NCI-H1105 treated with DMSO at 0.1 percent for 48 hours (cell line): ENCODE measurements at regions not wholly inside any gene's neighbourhood (a gene's known extent, or its start where the extent isn't known, plus 50 kb on each side); places are given as distances from the start of the nearest gene placed in this dataset.
"Not testable (repeated sequence)": the region's sequence is repeated elsewhere in the genome, so short reads cannot be mapped to it uniquely, and the experiment has no call there.

Source experiments
- DNase-seq: peaks from one replicate; lab custom pipeline; 2025; lab: John Stamatoyannopoulos, UW

GRCh38 chr10:43930777-43931176, 282.1 kb upstream of the ZNF32 start:
- DNase-seq: no peak

GRCh38 chr10:43930243-43930642, 281.6 kb upstream of the ZNF32 start:
- DNase-seq: no peak

GRCh38 chr10:43929122-43929521, 280.4 kb upstream of the ZNF32 start:
- no peak for DNase-seq

- no peak for DNase-seq
Observed at GRCh38 chr10:43928425-43928968, 279.8 kb upstream of the ZNF32 start.

- no peak for DNase-seq
Observed at GRCh38 chr10:43926875-43927406, 278.3 kb upstream of the ZNF32 start.

GRCh38 chr10:43926371-43926770, 277.7 kb upstream of the ZNF32 start:
- no peak for DNase-seq

GRCh38 chr10:43925793-43926192, 277.1 kb upstream of the ZNF32 start:
- no peak for DNase-seq

GRCh38 chr10:43923328-43923727, 274.6 kb upstream of the ZNF32 start:
- DNase-seq: no peak

GRCh38 chr10:43922335-43923280, 273.9 kb upstream of the ZNF32 start:
- no peak for DNase-seq

GRCh38 chr10:43921881-43922280, 273.2 kb upstream of the ZNF32 start:
- no peak for DNase-seq

- no peak for DNase-seq
Observed at GRCh38 chr10:43921478-43921877, 272.8 kb upstream of the ZNF32 start.

- not testable (repeated sequence) for DNase-seq
Observed at GRCh38 chr10:43920236-43920758, 271.6 kb upstream of the ZNF32 start.

GRCh38 chr10:43913676-43914235, 265.1 kb upstream of the ZNF32 start:
- DNase-seq: no peak

- DNase-seq: no peak
Observed at GRCh38 chr10:43912469-43912868, 263.8 kb upstream of the ZNF32 start.

GRCh38 chr10:43906490-43906889, 257.8 kb upstream of the ZNF32 start:
- DNase-seq: no peak

- DNase-seq: no peak
Observed at GRCh38 chr10:43905512-43906236, 257.0 kb upstream of the ZNF32 start.

GRCh38 chr10:43904844-43905243, 256.2 kb upstream of the ZNF32 start:
- DNase-seq: no peak

- no peak for DNase-seq
Observed at GRCh38 chr10:43904301-43904700, 255.6 kb upstream of the ZNF32 start.

- no peak for DNase-seq
Observed at GRCh38 chr10:43903451-43903850, 254.8 kb upstream of the ZNF32 start.

GRCh38 chr10:43902842-43903241, 254.2 kb upstream of the ZNF32 start:
- DNase-seq: no peak

GRCh38 chr10:43901744-43902504, 253.2 kb upstream of the ZNF32 start:
- DNase-seq: no peak
